HG03469 (cell line): ENCODE measurements at regions not wholly inside any gene's neighbourhood (a gene's known extent, or its start where the extent isn't known, plus 50 kb on each side); places are given as distances from the start of the nearest gene placed in this dataset.

Experiments used
- ATAC-seq: cut with Tn5 transposase; IDR thresholded peaks from one replicate; pipeline ENCODE4 v1.9.1; 2021; ENCODE audit warnings: mild to moderate bottlenecking, moderate library complexity, moderate number of reproducible peaks; ENCODE audit not compliant: unreplicated experiment

DNA sequence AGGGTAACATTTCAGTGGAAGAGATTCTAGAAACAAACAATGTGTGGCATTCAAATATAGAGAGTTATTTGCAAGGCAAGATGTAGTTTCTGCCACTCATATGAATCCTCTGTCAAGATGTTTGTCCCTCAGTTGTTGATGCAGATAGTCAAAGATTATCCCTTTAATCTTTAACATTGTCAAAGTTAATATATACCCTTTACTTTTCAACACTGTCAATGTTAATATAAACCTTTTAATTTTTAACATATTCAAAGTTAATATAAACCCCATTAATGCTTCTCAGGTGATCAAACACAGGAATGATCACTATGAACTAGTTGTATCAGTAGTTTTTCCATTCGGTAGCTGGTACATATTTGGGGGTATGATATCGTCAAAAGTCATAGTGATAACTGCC lies 51.9 kb upstream of the PICALM start:
- no peak for ATAC-seq

DNA sequence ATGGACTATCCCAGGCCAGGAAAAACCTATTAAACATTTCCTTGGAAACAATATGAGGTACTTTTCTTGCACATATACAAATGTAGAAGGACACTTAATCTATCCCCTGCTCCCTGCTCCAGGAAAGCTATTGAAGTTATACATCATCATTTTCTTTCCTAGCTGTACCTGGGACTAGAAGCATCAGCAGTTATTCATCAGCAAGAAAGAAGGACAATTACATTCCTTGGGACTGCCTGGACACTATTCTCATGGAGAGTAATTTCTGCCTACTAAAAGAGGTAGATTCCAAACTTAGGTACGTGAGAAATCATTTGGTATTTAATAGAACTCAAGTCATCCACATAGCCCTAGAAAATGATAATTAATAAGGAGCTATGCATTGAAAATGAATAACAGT lies 51.0 kb upstream of the PICALM start:
- no peak for ATAC-seq

DNA sequence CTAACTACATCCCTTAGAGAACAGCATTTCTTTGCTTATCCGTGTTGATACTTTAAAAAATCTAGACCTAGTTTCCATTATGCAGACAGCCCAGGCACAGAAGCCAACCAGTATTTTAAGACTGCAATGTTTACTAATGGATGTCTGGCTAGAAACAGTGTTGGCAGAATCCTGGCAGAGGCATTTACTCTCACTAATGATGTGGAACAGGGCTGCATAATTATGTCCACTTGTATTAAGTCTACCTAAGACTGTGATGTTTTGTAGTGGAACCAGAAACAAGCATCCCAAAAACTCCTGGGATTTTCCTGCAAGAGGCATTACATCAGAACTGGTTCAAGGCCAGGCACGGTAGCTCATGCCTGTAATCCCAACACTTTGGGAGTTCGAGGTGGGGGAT lies 50.2 kb upstream of the PICALM start:
- no peak for ATAC-seq
